HEK293T (cell line): ENCODE measurements at regions not wholly inside any gene's neighbourhood (a gene's known extent, or its start where the extent isn't known, plus 50 kb on each side); places are given as distances from the start of the nearest gene placed in this dataset.

Experiments
- ARNT ChIP-seq: fragments of 450-650 bp; IDR thresholded peaks from 2 replicates; pipeline ENCODE4 v1.6.1; 2017; ENCODE audit warnings: mild to moderate bottlenecking
- ELF4 ChIP-seq: fragments of 450-650 bp; IDR thresholded peaks from 2 replicates; pipeline ENCODE4 v1.6.1; 2017; ENCODE audit warnings: antibody characterized with exemption
- FOXA1 ChIP-seq: fragments of 450-650 bp; IDR thresholded peaks from 2 replicates; pipeline ENCODE4 v1.6.1; 2016; ENCODE audit warnings: mild to moderate bottlenecking
- HDGF ChIP-seq: fragments of 450-650 bp; IDR thresholded peaks from 2 replicates; pipeline ENCODE4 v1.6.1; 2017; ENCODE audit warnings: antibody characterized with exemption, borderline replicate concordance
- SP1 ChIP-seq: fragments of 450-650 bp; IDR thresholded peaks from 2 replicates; pipeline ENCODE4 v1.6.1; 2017
- SUZ12 ChIP-seq: fragments of 450-650 bp; IDR thresholded peaks from 2 replicates; pipeline ENCODE4 v1.6.1; 2016; ENCODE audit warnings: mild to moderate bottlenecking
- TARDBP ChIP-seq: fragments of 450-650 bp; IDR thresholded peaks from 2 replicates; pipeline ENCODE4 v1.6.1; 2016
- TF ChIP-seq, protein P1 (sequence below): fragments of 450-650 bp; IDR thresholded peaks from 2 replicates; pipeline ENCODE4 v1.6.1; 2016

DNA sequence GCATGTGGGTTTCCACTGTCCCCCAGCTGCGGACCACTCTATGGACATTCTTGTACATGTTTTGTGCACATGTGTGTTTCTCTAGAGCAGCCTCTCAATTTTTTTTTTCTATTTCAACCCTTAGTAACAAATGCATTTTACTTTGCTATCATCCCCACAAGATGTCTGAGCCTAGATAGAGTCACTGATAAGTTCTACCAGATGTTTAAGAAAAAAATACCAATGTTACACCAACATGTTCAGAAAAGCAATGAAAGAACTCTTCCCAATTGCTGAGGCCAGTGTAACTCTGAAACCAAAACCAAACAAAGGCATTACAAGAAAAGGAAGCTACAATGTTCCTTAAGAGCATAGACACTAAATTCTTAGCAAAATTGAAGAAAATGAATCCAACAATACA, 218.5 kb downstream of the CXCL12 start:
- TF ChIP-seq SP1: no peak
- no peak for TF ChIP-seq ELF4
- TF ChIP-seq HDGF: no peak
- TF ChIP-seq, protein P1, sequence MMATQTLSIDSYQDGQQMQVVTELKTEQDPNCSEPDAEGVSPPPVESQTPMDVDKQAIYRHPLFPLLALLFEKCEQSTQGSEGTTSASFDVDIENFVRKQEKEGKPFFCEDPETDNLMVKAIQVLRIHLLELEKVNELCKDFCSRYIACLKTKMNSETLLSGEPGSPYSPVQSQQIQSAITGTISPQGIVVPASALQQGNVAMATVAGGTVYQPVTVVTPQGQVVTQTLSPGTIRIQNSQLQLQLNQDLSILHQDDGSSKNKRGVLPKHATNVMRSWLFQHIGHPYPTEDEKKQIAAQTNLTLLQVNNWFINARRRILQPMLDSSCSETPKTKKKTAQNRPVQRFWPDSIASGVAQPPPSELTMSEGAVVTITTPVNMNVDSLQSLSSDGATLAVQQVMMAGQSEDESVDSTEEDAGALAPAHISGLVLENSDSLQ: no peak
- no peak for TF ChIP-seq ARNT
- no peak for TF ChIP-seq SUZ12
- TF ChIP-seq FOXA1: no peak
- TF ChIP-seq TARDBP: no peak
